ENCODE measurements at regions not wholly inside any gene's neighbourhood (a gene's known extent, or its start where the extent isn't known, plus 50 kb on each side); places are given as distances from the start of the nearest gene placed in this dataset.

DNA sequence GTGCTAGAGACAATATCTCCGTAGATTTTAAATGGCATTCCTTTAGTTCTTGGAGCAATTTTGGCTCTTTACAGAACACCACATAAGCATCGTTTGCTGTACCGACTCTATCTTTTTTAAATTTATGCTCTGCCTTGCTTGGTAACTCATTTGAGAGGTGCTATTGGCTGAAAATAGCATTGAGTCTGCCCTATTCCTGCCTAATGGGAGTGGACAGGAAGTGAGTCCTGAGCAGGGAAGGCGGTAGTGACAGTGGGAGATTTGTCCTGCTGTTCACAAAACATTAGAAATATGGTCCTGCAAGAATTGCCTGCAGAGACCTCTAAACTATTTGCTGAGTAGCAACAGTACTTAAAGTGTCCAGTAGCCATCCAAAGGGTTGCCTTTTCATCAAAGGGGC is 115.2 kb upstream of the IFNE start:
- TF ChIP-seq POLR2A (IDR thresholded peaks at IDR 0.05) = no peak
- TF ChIP-seq, protein P1, sequence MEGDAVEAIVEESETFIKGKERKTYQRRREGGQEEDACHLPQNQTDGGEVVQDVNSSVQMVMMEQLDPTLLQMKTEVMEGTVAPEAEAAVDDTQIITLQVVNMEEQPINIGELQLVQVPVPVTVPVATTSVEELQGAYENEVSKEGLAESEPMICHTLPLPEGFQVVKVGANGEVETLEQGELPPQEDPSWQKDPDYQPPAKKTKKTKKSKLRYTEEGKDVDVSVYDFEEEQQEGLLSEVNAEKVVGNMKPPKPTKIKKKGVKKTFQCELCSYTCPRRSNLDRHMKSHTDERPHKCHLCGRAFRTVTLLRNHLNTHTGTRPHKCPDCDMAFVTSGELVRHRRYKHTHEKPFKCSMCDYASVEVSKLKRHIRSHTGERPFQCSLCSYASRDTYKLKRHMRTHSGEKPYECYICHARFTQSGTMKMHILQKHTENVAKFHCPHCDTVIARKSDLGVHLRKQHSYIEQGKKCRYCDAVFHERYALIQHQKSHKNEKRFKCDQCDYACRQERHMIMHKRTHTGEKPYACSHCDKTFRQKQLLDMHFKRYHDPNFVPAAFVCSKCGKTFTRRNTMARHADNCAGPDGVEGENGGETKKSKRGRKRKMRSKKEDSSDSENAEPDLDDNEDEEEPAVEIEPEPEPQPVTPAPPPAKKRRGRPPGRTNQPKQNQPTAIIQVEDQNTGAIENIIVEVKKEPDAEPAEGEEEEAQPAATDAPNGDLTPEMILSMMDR (IDR thresholded peaks at IDR 0.05) = no peak

All from adrenal gland (tissue), 5 donors.